Muscle layer of duodenum (tissue), 2 donors: ENCODE measurements at regions not wholly inside any gene's neighbourhood (a gene's known extent, or its start where the extent isn't known, plus 50 kb on each side); places are given as distances from the start of the nearest gene placed in this dataset.

Source experiments
- H3K27ac ChIP-seq: one replicate; pipeline ENCODE4 v1.7.0; 2013; ENCODE audit warnings: mild to moderate bottlenecking, low read length
- H3K27me3 ChIP-seq: one replicate; pipeline ENCODE4 v1.7.0; 2013; ENCODE audit warnings: low read depth, mild to moderate bottlenecking, control low read depth, low read length
- H3K36me3 ChIP-seq, 2 donors: one replicate each; pipeline ENCODE4 v1.7.0; 2013; ENCODE audit warnings: low read length in 2 of 2, control low read depth in 1 of 2, mild to moderate bottlenecking in 1 of 2; ENCODE audit not compliant: insufficient read depth in 2 of 2, control insufficient read depth in 1 of 2
- H3K4me1 ChIP-seq, 2 donors: one replicate each; pipeline ENCODE4 v1.7.0; 2013; ENCODE audit warnings: low read length in 2 of 2, mild to moderate bottlenecking in 2 of 2, control low read depth in 1 of 2, moderate library complexity in 1 of 2; ENCODE audit not compliant: insufficient read depth in 2 of 2, control insufficient read depth in 1 of 2
- H3K4me3 ChIP-seq, 2 donors: one replicate each; pipeline ENCODE4 v1.7.0; 2013; ENCODE audit warnings: low read length in 2 of 2, low read depth in 1 of 2, mild to moderate bottlenecking in 1 of 2
- H3K9me3 ChIP-seq, 2 donors: one replicate each; pipeline ENCODE4 v1.7.0; 2013; ENCODE audit warnings: low read length in 2 of 2, control low read depth in 1 of 2, mild to moderate bottlenecking in 1 of 2; ENCODE audit not compliant: control insufficient read depth in 1 of 2
- donor health status: healthy.

- no peaks in the 10 kb centered on the region for H3K9me3 ChIP-seq
- H3K36me3 ChIP-seq: no peaks in the 10 kb centered on the region
- H3K27me3 ChIP-seq: no peaks in the 10 kb centered on the region
- no peaks in the 10 kb centered on the region for H3K4me1 ChIP-seq
- H3K27ac ChIP-seq: no peak overlapping the region
- no peak overlapping the region for H3K4me3 ChIP-seq
Observed at GRCh38 chr16:14370736-14371234, 259.3 kb downstream of the PARN start.

DNA sequence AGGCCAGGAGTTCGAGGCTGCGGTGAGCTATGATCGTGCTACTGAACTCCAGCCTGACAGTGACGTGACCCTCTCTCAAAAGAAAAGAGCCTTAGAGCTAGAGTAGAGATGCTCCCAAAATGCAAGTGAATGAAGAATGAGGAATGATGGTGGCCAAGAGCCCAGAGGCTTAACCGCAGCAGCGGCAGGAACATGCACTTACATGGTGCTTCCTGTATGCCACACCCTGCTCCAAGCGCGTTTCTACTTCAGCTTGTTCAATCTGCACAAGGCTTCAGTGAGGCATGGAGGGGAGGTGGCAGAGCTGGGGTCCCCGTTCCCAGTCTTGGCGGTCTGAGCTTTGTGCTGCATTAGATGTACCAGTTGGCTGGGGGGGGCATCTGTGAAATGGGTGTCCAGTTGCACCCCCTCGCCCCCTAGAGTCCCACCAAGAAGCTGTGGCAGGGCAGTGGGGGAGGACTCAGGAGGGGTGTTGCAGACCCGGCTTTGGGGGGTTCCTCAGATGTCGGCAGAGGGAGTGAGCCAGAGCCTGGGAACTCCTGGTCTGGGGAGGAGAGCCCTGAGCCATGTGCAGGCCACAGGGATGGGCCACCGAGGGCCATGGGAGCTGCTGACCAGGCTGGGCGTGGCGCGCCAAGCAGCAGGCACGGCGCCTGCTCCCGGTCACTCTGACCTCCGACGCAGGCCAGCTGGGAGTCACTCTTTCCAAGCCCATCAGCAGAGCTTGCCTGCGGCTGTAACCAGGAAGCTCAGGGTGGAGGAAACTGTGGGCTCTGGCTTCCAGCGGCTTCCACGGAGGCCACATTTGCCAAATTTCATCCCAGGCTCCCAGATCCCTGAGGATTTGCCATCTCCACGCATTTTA, 260.1 kb downstream of the PARN start:
- no peaks in the 10 kb centered on the region for H3K36me3 ChIP-seq
- H3K4me3 ChIP-seq: no peak overlapping the region
- no peaks in the 10 kb centered on the region for H3K9me3 ChIP-seq
- no peak overlapping the region for H3K27ac ChIP-seq
- no peaks in the 10 kb centered on the region for H3K27me3 ChIP-seq
- H3K4me1 ChIP-seq: no peaks in the 10 kb centered on the region

DNA sequence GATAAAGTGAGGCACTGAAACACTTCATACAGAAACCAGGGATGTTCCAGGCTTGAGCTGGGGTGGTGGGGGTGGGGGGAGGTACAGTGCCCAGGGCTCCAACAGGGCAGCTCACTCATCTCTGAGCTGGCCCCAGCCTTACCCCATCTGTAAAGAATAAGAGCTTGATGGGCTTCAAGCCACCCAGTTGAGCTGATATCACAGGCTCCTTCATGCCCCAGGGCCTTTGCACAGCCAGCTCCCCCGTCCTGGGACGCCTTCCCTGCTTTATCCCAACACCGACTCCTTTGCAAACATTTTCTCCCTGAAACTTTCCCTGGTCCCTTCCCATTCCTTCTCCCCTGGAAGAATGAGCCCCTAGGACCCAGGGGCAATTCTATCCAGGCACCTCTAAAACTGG, 261.7 kb downstream of the PARN start:
- H3K4me3 ChIP-seq: no peak overlapping the region
- no peaks in the 10 kb centered on the region for H3K9me3 ChIP-seq
- H3K27ac ChIP-seq: no peak overlapping the region
- peaks cover 0 to under 1% of the 10 kb centered on the region in 2 donors for H3K4me1 ChIP-seq
- H3K36me3 ChIP-seq: no peaks in the 10 kb centered on the region
- H3K27me3 ChIP-seq: no peaks in the 10 kb centered on the region

GRCh38 chr16:14366974-14367707, 262.9 kb downstream of the PARN start:
- H3K4me3 ChIP-seq: no peak overlapping the region
- no peak overlapping the region for H3K27ac ChIP-seq
- peaks cover 0 to 8% of the 10 kb centered on the region in 2 donors for H3K4me1 ChIP-seq
- no peaks in the 10 kb centered on the region for H3K9me3 ChIP-seq
- no peaks in the 10 kb centered on the region for H3K36me3 ChIP-seq
- no peaks in the 10 kb centered on the region for H3K27me3 ChIP-seq

GRCh38 chr16:14366447-14366846, 263.6 kb downstream of the PARN start:
- Histone ChIP-seq H3K27ac (no peak overlapping the region), H3K36me3 (no peaks in the 10 kb centered on the region), H3K4me3 (no peak overlapping the region), H3K27me3 (no peaks in the 10 kb centered on the region), H3K4me1 (peaks cover 0 to 8% of the 10 kb centered on the region in 2 donors), H3K9me3 (no peaks in the 10 kb centered on the region)

DNA sequence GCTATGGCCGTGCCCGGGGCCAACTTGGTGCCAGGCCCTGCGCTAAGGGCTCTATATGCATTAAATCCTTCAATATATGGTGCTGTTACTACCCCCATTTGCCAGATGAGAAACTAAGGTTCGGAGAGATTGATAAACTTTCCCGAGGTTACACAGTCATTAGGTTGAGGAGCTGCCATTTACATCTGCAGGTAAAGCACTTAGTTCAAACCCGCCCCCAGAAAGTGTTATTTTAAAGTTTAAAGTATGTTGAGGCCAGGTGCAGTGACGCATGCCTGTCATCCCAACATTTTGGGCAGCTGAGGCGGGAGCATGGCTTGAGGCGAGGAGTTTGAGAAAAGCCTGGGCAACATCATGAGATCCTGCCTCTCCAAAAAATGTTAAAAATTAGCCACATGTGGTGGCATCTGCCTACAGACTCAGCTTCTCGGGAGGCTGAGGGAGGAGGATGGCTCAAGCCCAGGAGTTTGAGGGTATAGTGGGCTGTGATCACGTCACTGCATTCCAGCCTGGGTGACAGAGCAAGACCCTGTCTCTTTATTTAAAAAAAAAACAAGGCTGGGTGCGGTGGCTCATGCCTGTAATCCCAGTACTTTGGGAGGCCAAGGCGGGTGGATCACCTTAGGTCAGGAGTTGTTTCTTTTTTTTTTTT, 264.7 kb downstream of the PARN start:
- H3K4me1 ChIP-seq: peaks cover 0 to 8% of the 10 kb centered on the region in 2 donors
- no peaks in the 10 kb centered on the region for H3K36me3 ChIP-seq
- no peaks in the 10 kb centered on the region for H3K9me3 ChIP-seq
- no peak overlapping the region for H3K4me3 ChIP-seq
- no peaks in the 10 kb centered on the region for H3K27me3 ChIP-seq
- no peak overlapping the region for H3K27ac ChIP-seq

GRCh38 chr16:14364386-14365199, 265.5 kb downstream of the PARN start:
- Histone ChIP-seq H3K4me3 (no peak overlapping the region), H3K9me3 (no peaks in the 10 kb centered on the region), H3K27me3 (no peaks in the 10 kb centered on the region), H3K36me3 (no peaks in the 10 kb centered on the region), H3K4me1 (peaks cover 0 to 8% of the 10 kb centered on the region in 2 donors), H3K27ac (no peak overlapping the region)

- no peaks in the 10 kb centered on the region for H3K27me3 ChIP-seq
- H3K4me1 ChIP-seq: peaks cover 0 to 8% of the 10 kb centered on the region in 2 donors
- no peak overlapping the region for H3K4me3 ChIP-seq
- H3K36me3 ChIP-seq: no peaks in the 10 kb centered on the region
- no peaks in the 10 kb centered on the region for H3K9me3 ChIP-seq
- no peak overlapping the region for H3K27ac ChIP-seq
Observed at GRCh38 chr16:14364112-14364385, 266.0 kb downstream of the PARN start.

DNA sequence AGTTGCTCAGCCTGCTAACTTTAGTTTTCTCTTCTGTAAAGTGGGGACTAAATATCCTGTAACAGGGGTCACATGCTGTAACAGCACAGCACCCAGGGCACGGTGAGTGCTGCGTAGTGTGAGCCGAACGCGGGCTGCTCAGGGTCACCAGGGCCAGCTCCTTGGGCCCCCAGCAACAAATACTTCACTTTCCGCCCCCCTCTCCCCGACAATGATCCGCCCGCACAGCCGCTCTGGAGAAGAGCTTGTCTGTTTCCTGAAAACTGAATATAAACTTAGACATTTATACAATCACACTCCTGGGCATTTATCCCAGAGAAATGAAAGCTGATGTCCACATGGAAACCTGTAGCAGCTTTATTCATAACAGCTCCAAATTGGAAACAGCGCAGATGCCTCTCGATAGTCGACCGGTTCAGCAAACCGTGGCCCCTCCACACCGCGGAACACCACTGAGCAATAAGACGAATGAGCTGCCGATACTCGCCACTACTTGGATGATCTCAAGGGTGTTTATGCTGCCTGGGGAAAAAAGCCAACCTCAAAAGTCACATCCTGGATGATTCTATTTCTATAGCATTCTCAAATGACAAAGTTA, 267.2 kb downstream of the PARN start:
- Histone ChIP-seq H3K4me3 (peak overlapping the region; percentile 28 to 54), H3K4me1 (peaks cover 0 to 8% of the 10 kb centered on the region in 2 donors), H3K27ac (no peak overlapping the region), H3K36me3 (no peaks in the 10 kb centered on the region), H3K27me3 (no peaks in the 10 kb centered on the region), H3K9me3 (no peaks in the 10 kb centered on the region)

DNA sequence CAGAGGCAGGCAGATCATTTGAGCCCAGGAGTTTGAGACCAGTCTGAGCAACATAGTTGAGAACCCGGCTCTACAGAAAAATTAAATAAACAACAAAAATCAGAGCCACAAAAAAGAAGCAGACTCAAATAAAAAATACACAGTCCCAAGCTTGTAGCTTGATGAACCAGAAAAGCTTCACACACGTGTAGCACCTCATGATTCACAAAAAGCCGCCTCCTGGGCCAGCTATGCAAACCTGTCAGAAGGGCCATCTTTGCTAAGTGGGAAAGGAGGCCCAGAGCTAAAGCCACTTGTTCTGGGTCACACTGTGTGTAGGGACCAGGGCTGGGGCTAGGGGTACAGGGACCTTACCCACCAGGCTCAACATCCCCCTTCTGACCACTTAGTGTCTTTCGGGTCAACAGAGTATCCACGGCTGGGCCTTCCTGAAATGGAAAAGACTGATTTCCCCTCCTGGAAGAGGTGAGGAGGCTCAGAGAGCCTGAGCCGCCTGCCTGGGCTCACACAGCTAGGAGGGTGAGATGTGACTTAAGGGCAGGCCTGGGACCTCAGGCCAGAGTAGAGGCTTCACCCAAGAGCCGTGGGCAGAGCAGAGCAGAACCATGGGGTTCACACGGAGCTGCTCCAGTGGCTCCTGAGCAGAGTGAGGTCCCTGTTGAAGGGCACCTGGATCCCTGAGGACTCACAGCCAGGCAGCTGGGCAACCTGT, 269.6 kb downstream of the PARN start:
- Histone ChIP-seq H3K27me3 (no peaks in the 10 kb centered on the region), H3K4me1 (peaks cover 0 to 8% of the 10 kb centered on the region in 2 donors), H3K4me3 (no peak overlapping the region), H3K27ac (no peak overlapping the region), H3K36me3 (no peaks in the 10 kb centered on the region), H3K9me3 (no peaks in the 10 kb centered on the region)
